Endothelial cell of umbilical vein (primary cell): ENCODE measurements at regions not wholly inside any gene's neighbourhood (a gene's known extent, or its start where the extent isn't known, plus 50 kb on each side); places are given as distances from the start of the nearest gene placed in this dataset.

Experiments used
- BruUV-seq: library from RNA; stranded (reverse); fragments of 400-500 nt; replicated peaks from 2 replicates; lab custom pipeline; 2021; lab: Mats Ljungman, UMichigan
- CTCF ChIA-PET: fragments of 300-600, 350-600 bp; sonication (Branson Sonifier 250); formaldehyde crosslinking; loops from one replicate; lab custom pipeline; 2021; ENCODE audit warnings: antibody characterized with exemption, inconsistent platforms; lab: Charles Lee
- POLR2A ChIA-PET: fragments of 300-600, 350-600 bp; sonication (Branson Sonifier 250); formaldehyde crosslinking; loops from one replicate; lab custom pipeline; 2021; ENCODE audit warnings: antibody characterized with exemption, inconsistent platforms; lab: Charles Lee
- DNase-seq: peaks from one replicate; pipeline ENCODE4 v3.0.0-alpha.2; 2011; ENCODE audit warnings: low read depth, low spot score
- FAIRE-seq: peaks from 2 replicates; lab custom pipeline; 2011; peaks lifted over from hg19 to GRCh38; lab: Jason Lieb, UNC
- H2AFZ ChIP-seq: 2 replicates; pipeline ENCODE4 v1.6.0; 2012; ENCODE audit warnings: low read depth, low read length, control low read depth, inconsistent platforms
- H3K27ac ChIP-seq: 2 replicates; pipeline ENCODE4 v1.5.1; 2011; ENCODE audit warnings: low read depth, mild to moderate bottlenecking, control low read depth, low read length, moderate library complexity; ENCODE audit not compliant: insufficient read depth
- H3K27me3 ChIP-seq, 2 experiments: 2 replicates each; pipeline versions ENCODE4 v1.6.0 to v1.6.1; 2011; ENCODE audit warnings: low read length in 2 of 2, mixed read lengths in 1 of 2; ENCODE audit not compliant: control insufficient read depth in 2 of 2, insufficient read depth in 2 of 2
- H3K36me3 ChIP-seq, 2 experiments: 2 replicates in 1 of 2; 3 replicates in 1 of 2; pipeline ENCODE4 v1.5.1; 2011; ENCODE audit warnings: low read length in 2 of 2, mild to moderate bottlenecking in 1 of 2, moderate library complexity in 1 of 2; ENCODE audit not compliant: control insufficient read depth in 2 of 2, insufficient read depth in 2 of 2; ENCODE audit errors: extremely low read depth in 1 of 2
- H3K4me1 ChIP-seq: 3 replicates; pipeline ENCODE4 v1.5.1; 2011; ENCODE audit warnings: mild to moderate bottlenecking, low read length; ENCODE audit not compliant: control insufficient read depth, insufficient read depth; ENCODE audit errors: extremely low read depth
- H3K4me2 ChIP-seq: 2 replicates; pipeline ENCODE4 v1.6.1; 2011; ENCODE audit warnings: low read length, control low read depth, mixed read lengths; ENCODE audit not compliant: insufficient read depth
- H3K4me3 ChIP-seq, 3 experiments: fragments of 200-600 bp in 1 of 3; sonication (generic), shearing (Covaris generic) in 1 of 3; replicated peaks in 1 of 3; 2 replicates each; pipeline ENCODE4 v1.5.1; 2011 to 2016; ENCODE audit warnings: control low read depth in 3 of 3, low read length in 3 of 3, mild to moderate bottlenecking in 2 of 3, inconsistent platforms in 1 of 3, low read depth in 1 of 3, moderate library complexity in 1 of 3; ENCODE audit not compliant: insufficient read depth in 1 of 3
- H3K79me2 ChIP-seq: 2 replicates; pipeline ENCODE4 v1.6.0; 2012; ENCODE audit warnings: low read length, inconsistent platforms; ENCODE audit not compliant: control insufficient read depth, insufficient read depth
- H3K9ac ChIP-seq: replicated peaks from 2 replicates; pipeline ENCODE3; 2011; ENCODE audit warnings: low read length, control low read depth; ENCODE audit not compliant: insufficient read depth; ENCODE audit errors: extremely low read depth
- H3K9me1 ChIP-seq: replicated peaks from 3 replicates; pipeline ENCODE4 v1.6.0; 2011; ENCODE audit warnings: mild to moderate bottlenecking, low read length; ENCODE audit not compliant: control insufficient read depth, insufficient read depth; ENCODE audit errors: extremely low read depth
- H3K9me3 ChIP-seq: replicated peaks from 2 replicates; pipeline ENCODE4 v1.5.1; 2012; ENCODE audit warnings: low read length, inconsistent platforms; ENCODE audit not compliant: control insufficient read depth, insufficient read depth
- H4K20me1 ChIP-seq: replicated peaks from 2 replicates; pipeline ENCODE3; 2011; ENCODE audit warnings: mild to moderate bottlenecking, low read length; ENCODE audit not compliant: control insufficient read depth, insufficient read depth; ENCODE audit errors: extremely low read depth
- CTCF ChIP-seq, 2 donors: IDR thresholded peaks; 1 replicate in 1 of 2; 2 replicates in 1 of 2; pipeline ENCODE4 v1.5.1; 2011; ENCODE audit warnings: low read length in 2 of 2, mild to moderate bottlenecking in 2 of 2, moderate library complexity in 2 of 2, control low read depth in 1 of 2, inconsistent platforms in 1 of 2, low read depth in 1 of 2; ENCODE audit not compliant: insufficient read depth in 1 of 2; ENCODE audit errors: extremely low read depth in 1 of 2
- EZH2 ChIP-seq: IDR thresholded peaks from 2 replicates; pipeline ENCODE4 v1.6.1; 2012; ENCODE audit warnings: borderline replicate concordance, low read depth, mild to moderate bottlenecking, moderate library complexity, low read length, inconsistent platforms; ENCODE audit not compliant: severe bottlenecking
- FOS ChIP-seq: IDR thresholded peaks from 2 replicates; pipeline ENCODE4 v1.6.1; 2011; ENCODE audit warnings: mild to moderate bottlenecking, low read length, moderate library complexity, borderline replicate concordance; ENCODE audit not compliant: insufficient read depth
- GATA2 ChIP-seq: IDR thresholded peaks from 2 replicates; pipeline ENCODE4 v1.7.0; 2011; ENCODE audit warnings: low read depth, mild to moderate bottlenecking, moderate library complexity, mixed read lengths, low read length; ENCODE audit not compliant: insufficient read length, insufficient read depth
- JUN ChIP-seq: IDR thresholded peaks from 2 replicates; pipeline ENCODE4 v1.6.1; 2011; ENCODE audit warnings: borderline replicate concordance, low read depth; ENCODE audit not compliant: insufficient read length, insufficient read depth
- MAX ChIP-seq: IDR thresholded peaks from 2 replicates; pipeline ENCODE4 v1.6.1; 2011; ENCODE audit not compliant: insufficient read depth, insufficient read length
- MYC ChIP-seq: IDR thresholded peaks from one replicate; pipeline ENCODE4 v1.6.1; 2011; ENCODE audit warnings: mild to moderate bottlenecking, low read depth, low read length
- POLR2A ChIP-seq: IDR thresholded peaks from 2 replicates; pipeline ENCODE4 v1.6.1; 2012; ENCODE audit warnings: low read depth, mild to moderate bottlenecking, control low read depth, low read length
- POLR2AphosphoS5 ChIP-seq: IDR thresholded peaks from 2 replicates; pipeline ENCODE4 v1.6.1; 2012; ENCODE audit warnings: low read depth, mild to moderate bottlenecking, control low read depth, low read length, moderate library complexity; ENCODE audit not compliant: insufficient read depth
- dilution Hi-C: fragments of 300-500 bp; cut with MboI; formaldehyde crosslinking; loops from one replicate; pipeline ENCODE4 v1.15.0; 2019; ENCODE audit warnings: low sequenced_read_pairs; ENCODE audit not compliant: extremely low pct_ligation_motif_present
- intact Hi-C: fragments of 100-400 bp; cut with micrococcal nuclease; formaldehyde crosslinking; loops from one replicate; pipeline ENCODE4 v1.10.0; 2022

- Histone ChIP-seq H3K9me1 (no peaks in the 10 kb centered on the region), H4K20me1 (no peaks in the 10 kb centered on the region), H3K4me1 (no peaks in the 10 kb centered on the region), H3K9ac (no peak overlapping the region), H3K9me3 (no peaks in the 10 kb centered on the region), H3K27me3 (no peaks in the 10 kb centered on the region), H3K79me2 (no peaks in the 10 kb centered on the region), H3K36me3 (no peaks in the 10 kb centered on the region), H3K4me2 (no peak overlapping the region), H2AFZ (no peak overlapping the region), H3K4me3 (no peak overlapping the region), H3K27ac (no peak overlapping the region)
- TF ChIP-seq FOS (no peak), POLR2A (no peak)
- BruUV-seq = no TSS peak
- intact Hi-C loops (no loop called here), dilution Hi-C loops (no loop called here)
- FAIRE-seq (no peak), DNase-seq (no peak)
- CTCF ChIA-PET = no interaction called here
- POLR2A ChIA-PET = no interaction called here
These were observed 80.4 kb upstream of the TRPC4 start for GRCh38 chr13:37950016-37950415.

GRCh38 chr13:37947419-37948140, 78.0 kb upstream of the TRPC4 start:
- H3K27me3 ChIP-seq = no peaks in the 10 kb centered on the region
- no peak overlapping the region for H3K4me2 ChIP-seq
- H3K27ac ChIP-seq = no peak overlapping the region
- DNase-seq = no peak
- H3K79me2 ChIP-seq = no peaks in the 10 kb centered on the region
- H2AFZ ChIP-seq = no peak overlapping the region
- no peak overlapping the region for H3K4me3 ChIP-seq
- H4K20me1 ChIP-seq = no peaks in the 10 kb centered on the region
- H3K9ac ChIP-seq = no peak overlapping the region
- ChIA-PET CTCF (no interaction called here), POLR2A (no interaction called here)
- TF ChIP-seq FOS = no peak
- TF ChIP-seq GATA2 = no peak
- TF ChIP-seq JUN = no peak
- TF ChIP-seq MYC = no peak
- TF ChIP-seq MAX = no peak
- no peak for TF ChIP-seq EZH2
- no peak for TF ChIP-seq POLR2AphosphoS5
- TF ChIP-seq CTCF (IDR thresholded peaks at IDR 0.05; ENCODE audit: extremely low read depth in 1 of 2, insufficient read depth in 1 of 2, low read depth in 1 of 2, low read length in 2 of 2) = no peak
- TF ChIP-seq POLR2A = no peak
- no peaks in the 10 kb centered on the region for H3K9me1 ChIP-seq
- no peaks in the 10 kb centered on the region for H3K36me3 ChIP-seq
- H3K9me3 ChIP-seq = no peaks in the 10 kb centered on the region
- intact Hi-C loops (no loop called here), dilution Hi-C loops (no loop called here)
- no peaks in the 10 kb centered on the region for H3K4me1 ChIP-seq
- no TSS peak for BruUV-seq
- no peak for FAIRE-seq
